ENCODE measurements at regions not wholly inside any gene's neighbourhood (a gene's known extent, or its start where the extent isn't known, plus 50 kb on each side); places are given as distances from the start of the nearest gene placed in this dataset.

GRCh38 chr9:108078811-108079210 is 589.2 kb upstream of the KLF4 start:
- TF ChIP-seq CTCF (IDR thresholded peaks at IDR 0.05) (no peak), POLR2A (IDR thresholded peaks at IDR 0.05) (no peak)
